ENCODE measurements at regions not wholly inside any gene's neighbourhood (a gene's known extent, or its start where the extent isn't known, plus 50 kb on each side); places are given as distances from the start of the nearest gene placed in this dataset.

DNA sequence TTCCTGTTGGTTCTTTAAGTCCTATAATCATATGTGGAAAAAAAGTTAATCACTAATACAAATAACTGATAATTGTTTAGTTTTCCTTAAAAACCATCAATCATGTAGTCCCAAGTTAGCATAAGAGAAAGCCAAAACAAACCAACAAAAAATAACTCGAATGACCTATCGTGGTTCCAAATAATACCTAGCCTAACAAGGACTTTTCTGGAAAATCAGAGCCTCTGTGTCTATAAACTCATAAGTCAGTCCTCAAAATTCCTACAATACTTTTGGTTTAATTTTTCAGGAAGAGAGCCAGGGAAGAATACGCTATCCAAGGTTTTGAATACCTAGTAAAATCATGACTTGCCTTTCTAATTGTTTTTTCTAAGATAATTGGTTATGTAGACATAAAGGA lies 975.3 kb upstream of the SOX9 start:
- no peak for DNase-seq (ENCODE audit: low read depth in 3 of 3)

- DNase-seq (ENCODE audit: low read depth in 3 of 3): no peak
These were observed 972.9 kb upstream of the SOX9 start for GRCh38 chr17:71147906-71148305.

GRCh38 chr17:71149607-71150006 lies 971.2 kb upstream of the SOX9 start:
- DNase-seq (ENCODE audit: low read depth in 3 of 3): no peak

- DNase-seq (ENCODE audit: low read depth in 3 of 3): no peak
These were observed 963.5 kb upstream of the SOX9 start for GRCh38 chr17:71157297-71157696.

GRCh38 chr17:71158437-71158836 lies 962.4 kb upstream of the SOX9 start:
- no peak for DNase-seq (ENCODE audit: low read depth in 3 of 3)

DNA sequence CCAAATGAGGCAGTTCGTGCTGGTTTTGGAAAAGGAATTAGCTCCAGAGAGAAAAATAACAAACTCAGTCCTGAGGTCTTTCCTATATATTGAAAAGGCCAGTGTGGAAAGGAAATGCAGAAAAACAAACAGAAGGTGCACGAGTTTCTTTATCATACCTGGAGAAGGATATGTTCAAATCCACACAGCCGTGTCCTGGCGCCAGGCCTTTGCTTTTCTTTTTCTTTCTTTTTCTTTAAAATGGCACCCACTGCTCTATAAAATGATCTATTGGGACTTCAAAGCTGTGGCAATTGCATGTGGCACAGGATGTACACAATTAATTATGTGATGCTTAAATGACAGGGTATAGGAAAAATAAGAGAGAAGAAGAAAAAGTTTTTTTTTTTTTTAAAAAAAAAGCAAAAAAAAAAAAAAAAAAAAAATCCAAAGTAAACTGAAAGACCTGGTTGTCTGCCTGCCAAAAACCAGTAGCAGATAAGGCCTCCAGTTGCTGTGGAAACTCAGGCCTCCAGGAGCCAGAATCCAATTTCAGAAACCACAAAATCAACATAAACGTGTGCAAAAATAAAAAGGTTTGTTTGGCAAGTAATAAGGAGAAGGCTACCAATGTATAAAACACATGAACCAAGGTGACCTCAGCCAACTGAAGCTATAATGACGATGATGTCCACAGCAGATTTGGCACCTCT lies 957.6 kb upstream of the SOX9 start:
- no peak for DNase-seq (ENCODE audit: low read depth in 3 of 3)

GRCh38 chr17:71163813-71164122 lies 957.1 kb upstream of the SOX9 start:
- DNase-seq (ENCODE audit: low read depth in 3 of 3): no peak

- DNase-seq (ENCODE audit: low read depth in 3 of 3): no peak
These were observed 956.3 kb upstream of the SOX9 start for GRCh38 chr17:71164561-71164960.

DNA sequence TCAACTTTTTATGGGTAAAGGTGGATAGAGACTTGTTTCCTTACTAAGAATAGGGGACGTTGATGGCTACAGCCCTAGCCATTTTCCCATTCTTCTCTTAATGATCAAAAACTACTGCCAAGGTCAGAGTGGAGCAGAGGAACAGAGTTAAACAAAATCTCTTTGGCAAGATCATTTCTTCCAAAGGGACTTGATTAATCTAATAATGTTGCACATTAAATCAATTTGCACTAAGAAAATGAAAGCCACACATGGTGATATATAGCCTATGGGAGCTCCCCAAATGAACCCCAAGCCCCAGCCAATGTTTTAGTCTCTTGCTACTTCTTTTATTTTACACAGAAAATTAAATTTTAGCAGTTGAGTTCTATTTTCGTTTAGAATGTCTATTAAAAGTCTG lies 954.5 kb upstream of the SOX9 start:
- no peak for DNase-seq (ENCODE audit: low read depth in 3 of 3)

DNA sequence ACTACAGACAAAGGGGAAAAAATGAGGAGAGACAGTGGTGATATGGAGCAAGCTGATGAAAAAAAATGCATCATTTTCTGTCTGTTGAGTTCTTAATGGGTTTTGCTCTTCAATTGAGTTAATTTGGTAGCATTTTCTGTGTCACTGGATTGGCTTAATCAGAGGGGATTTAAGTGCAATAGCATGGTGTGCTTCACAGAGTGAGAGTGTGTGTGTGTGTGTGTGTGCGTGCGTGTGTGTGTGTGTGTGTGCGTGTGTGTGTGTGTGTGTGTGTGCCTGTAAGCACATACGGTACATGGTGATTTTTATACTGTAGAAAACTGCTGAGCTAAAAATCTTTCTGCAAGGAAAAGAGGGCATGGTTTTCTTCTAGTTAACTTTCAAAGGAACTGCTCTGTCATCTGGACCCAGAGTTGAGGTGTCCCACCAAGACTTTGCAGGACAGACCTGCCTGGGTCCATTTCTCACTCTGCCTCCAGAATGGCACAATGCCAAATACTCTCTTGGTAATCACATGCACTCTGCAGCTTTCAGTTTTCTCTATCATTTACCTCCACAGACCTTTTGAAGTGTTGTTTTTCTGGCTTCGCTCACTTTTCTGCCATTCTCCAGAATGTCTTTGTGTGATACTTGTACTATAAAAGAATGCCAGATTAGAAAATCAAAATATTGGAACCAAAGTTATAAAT lies 952.6 kb upstream of the SOX9 start:
- DNase-seq (ENCODE audit: low read depth in 3 of 3): no peak

DNA sequence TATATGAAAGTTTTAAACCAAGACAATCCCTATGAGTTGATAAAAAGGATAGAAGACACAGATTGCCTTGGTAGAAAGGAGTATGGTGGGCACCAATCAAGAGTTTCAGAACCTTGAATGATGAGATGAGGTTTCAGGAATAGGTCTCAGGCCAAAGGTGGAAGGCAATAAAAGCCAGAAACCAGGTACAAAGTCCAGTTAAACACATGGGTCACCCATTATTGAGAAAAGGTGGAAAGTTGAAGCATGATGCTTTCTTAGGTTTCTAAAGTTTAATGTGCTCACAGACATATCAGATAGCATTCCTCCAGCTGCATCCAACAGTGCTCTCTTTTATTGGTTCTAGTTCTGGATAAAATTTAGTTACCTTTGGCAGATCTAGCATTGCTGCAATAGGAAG lies 950.8 kb upstream of the SOX9 start:
- no peak for DNase-seq (ENCODE audit: low read depth in 3 of 3)

- DNase-seq (ENCODE audit: low read depth in 3 of 3): no peak
These were observed 949.5 kb upstream of the SOX9 start for GRCh38 chr17:71171270-71171669.

- DNase-seq (ENCODE audit: low read depth in 3 of 3): no peak
These were observed 946.8 kb upstream of the SOX9 start for GRCh38 chr17:71173991-71174390.

DNA sequence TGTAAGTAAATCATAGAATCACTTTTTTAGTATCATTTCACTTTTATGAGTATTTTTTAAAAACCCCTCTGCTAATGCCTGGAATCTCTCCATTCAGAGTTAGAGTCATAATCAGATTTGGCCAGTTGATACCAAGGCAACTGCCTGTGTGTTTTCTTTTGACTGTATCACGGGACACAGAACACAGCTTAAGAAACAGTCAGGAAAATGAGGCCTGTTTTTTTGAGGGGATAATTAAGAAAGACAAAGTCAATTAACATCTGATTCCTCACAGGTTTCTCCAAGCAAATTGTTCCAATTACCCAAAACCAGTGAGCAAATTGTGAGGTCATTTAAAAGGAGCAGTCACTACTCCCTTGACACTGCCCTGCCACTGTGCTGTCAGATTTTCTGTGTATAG lies 944.5 kb upstream of the SOX9 start:
- DNase-seq (ENCODE audit: low read depth in 3 of 3): no peak

DNA sequence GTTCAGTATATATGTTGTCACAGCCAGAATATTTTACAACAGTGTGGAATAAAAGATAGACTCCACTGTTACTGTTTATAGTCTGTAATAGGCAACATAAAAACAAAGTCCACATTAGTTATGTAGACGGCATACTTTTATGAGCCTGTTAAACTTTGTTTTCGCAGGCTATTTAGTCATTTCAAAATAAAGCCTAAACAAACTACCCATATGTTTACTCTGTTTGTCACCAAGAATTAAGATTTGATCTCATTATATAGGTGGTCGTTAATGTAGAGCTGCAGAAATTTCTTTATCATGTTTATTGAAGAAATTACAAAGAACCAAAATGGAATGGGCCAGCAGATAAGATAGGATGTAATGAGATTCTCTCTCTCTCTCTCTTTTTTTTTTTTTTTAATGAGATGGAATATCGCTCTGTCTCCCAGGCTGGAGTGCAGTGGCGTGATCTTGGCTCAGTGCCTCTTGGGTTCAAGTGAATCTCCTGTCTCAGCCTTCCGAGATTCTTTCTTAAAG lies 943.8 kb upstream of the SOX9 start:
- DNase-seq (ENCODE audit: low read depth in 3 of 3): no peak

DNA sequence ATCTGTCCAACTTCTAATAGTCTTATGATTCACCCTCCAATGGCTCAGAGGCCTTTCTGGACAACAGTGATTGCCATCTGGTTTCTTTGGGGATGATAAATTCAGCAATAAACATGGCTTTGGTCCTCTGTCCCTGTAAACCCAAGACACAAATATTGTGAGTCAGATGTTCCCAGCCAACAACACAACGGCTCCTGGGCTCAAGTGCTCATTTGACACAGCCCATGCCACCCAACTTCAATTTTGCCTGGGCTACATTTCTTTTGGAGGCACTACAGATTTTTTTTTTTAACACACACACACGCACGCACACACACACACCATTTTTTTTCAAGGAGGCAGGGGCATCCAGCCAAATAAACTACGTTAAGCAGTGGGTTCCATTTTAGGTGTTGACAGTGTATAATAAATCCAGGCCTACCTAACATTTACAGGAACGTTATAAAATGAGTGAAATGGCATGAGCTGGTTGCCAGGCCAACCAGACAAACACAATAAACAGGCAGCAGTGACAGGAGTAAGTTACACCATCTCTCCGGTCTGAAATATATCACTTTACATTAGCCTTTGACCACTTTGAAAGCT lies 939.9 kb upstream of the SOX9 start:
- DNase-seq (ENCODE audit: low read depth in 3 of 3): no peak

GRCh38 chr17:71183066-71183660 lies 937.7 kb upstream of the SOX9 start:
- DNase-seq (ENCODE audit: low read depth in 3 of 3): no peak

- no peak for DNase-seq (ENCODE audit: low read depth in 3 of 3)
These were observed 936.1 kb upstream of the SOX9 start for GRCh38 chr17:71184716-71185115.

- no peak for DNase-seq (ENCODE audit: low read depth in 3 of 3)
These were observed 933.5 kb upstream of the SOX9 start for GRCh38 chr17:71187145-71187878.

DNA sequence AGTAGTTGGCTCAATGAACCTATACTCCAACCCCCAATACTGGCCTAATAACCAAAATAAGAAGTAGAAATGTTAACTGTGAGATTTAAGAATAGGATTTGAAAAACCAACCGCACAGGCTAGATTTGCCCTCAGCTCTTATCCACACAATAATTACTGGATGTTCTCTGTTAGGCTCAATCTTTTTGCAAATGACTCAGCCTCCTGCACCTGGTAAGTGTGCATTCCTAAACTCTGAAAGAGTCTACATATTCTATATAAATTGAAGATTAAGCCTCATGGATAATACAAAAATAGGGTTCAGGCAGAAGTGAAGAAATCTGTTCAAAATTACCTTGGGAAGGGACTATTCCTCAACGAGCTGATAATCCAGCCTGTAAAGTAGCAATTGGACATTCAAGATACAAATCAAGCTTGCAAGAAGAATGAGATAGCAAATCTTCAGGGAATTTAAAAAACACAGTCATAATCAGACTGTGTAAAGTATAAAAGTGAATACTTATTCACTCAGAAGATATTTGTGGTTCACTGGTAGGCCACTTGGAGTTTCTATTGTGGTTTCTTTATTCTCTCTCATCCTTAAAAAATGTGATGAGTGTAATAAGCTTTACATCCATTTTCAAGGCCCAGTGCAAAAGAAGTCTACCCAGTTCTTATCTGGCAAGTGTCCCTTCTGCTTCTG lies 931.9 kb upstream of the SOX9 start:
- DNase-seq (ENCODE audit: low read depth in 3 of 3): no peak

DNA sequence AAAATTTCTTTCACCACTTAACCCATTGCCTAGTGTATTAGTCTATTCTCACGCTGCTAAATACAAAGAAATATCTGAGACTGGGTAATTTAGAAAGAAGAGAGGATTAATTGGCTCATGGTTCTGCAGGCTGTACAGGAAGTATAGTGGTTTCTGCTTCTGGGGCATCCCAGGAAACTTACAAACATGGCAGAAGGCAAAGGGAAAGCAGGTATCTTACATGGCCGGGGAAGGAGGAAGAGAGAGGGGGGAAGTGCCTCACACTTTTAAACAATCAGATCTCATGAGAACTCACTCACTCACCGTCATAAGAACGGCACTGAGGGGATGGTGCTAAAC lies 931.4 kb upstream of the SOX9 start:
- DNase-seq (ENCODE audit: low read depth in 3 of 3): no peak

DNA sequence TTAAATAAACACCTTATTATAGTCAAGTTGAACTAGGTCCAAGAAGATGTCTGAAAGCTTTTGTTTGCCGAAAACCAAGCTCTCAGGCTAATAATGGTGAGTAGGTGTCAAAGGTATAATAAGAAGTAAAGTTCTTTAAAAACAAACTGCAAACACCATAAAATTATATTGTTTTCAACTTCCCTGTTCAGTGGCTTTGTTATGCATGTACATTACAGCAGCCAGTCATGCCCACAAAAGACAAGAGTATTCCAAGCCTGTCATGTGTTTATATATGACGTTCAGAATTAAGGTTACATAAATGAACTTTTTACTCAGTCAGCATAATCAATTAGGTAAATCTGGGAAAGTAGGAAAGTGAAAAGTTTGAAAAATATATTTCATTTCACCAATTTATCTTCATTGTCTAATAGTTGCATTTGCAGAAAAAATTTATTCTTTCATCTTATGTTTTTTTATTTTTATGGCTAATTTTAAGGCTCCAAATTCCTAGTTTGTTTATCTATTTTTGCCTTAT lies 928.7 kb upstream of the SOX9 start:
- no peak for DNase-seq (ENCODE audit: low read depth in 3 of 3)

Measured in stimulated activated CD4-positive, alpha-beta T cell treated with anti-CD3 and anti-CD28 coated beads, TNF-alpha, amount 100 ng/mL, for 24 hours (primary cell).